HEK293T (cell line): ENCODE measurements at regions not wholly inside any gene's neighbourhood (a gene's known extent, or its start where the extent isn't known, plus 50 kb on each side); places are given as distances from the start of the nearest gene placed in this dataset.

Experiments used
- ARNT ChIP-seq: fragments of 450-650 bp; IDR thresholded peaks from 2 replicates; pipeline ENCODE4 v1.6.1; 2017; ENCODE audit warnings: mild to moderate bottlenecking
- BHLHE40 ChIP-seq: fragments of 450-650 bp; IDR thresholded peaks from 2 replicates; pipeline ENCODE4 v1.6.1; 2016; ENCODE audit warnings: mild to moderate bottlenecking, moderate library complexity, borderline replicate concordance
- CTBP1 ChIP-seq: fragments of 450-650 bp; IDR thresholded peaks from 2 replicates; pipeline ENCODE4 v1.6.1; 2016; ENCODE audit warnings: borderline replicate concordance
- ELF4 ChIP-seq: fragments of 450-650 bp; IDR thresholded peaks from 2 replicates; pipeline ENCODE4 v1.6.1; 2017; ENCODE audit warnings: antibody characterized with exemption
- FOXA1 ChIP-seq: fragments of 450-650 bp; IDR thresholded peaks from 2 replicates; pipeline ENCODE4 v1.6.1; 2016; ENCODE audit warnings: mild to moderate bottlenecking
- FOXM1 ChIP-seq: fragments of 450-650 bp; IDR thresholded peaks from 2 replicates; pipeline ENCODE4 v1.6.1; 2017; ENCODE audit warnings: mild to moderate bottlenecking, borderline replicate concordance
- HDGF ChIP-seq: fragments of 450-650 bp; IDR thresholded peaks from 2 replicates; pipeline ENCODE4 v1.6.1; 2017; ENCODE audit warnings: antibody characterized with exemption, borderline replicate concordance
- L3MBTL2 ChIP-seq: fragments of 450-650 bp; conservative IDR thresholded peaks from 2 replicates; pipeline ENCODE4 v1.6.1; 2016; ENCODE audit warnings: mild to moderate bottlenecking
- LEF1 ChIP-seq: fragments of 450-650 bp; IDR thresholded peaks from 2 replicates; pipeline ENCODE4 v1.6.1; 2017; ENCODE audit warnings: mild to moderate bottlenecking, borderline replicate concordance
- PKNOX1 ChIP-seq: fragments of 450-650 bp; IDR thresholded peaks from 2 replicates; pipeline ENCODE4 v1.6.1; 2016
- SP1 ChIP-seq: fragments of 450-650 bp; IDR thresholded peaks from 2 replicates; pipeline ENCODE4 v1.6.1; 2017
- SUZ12 ChIP-seq: fragments of 450-650 bp; IDR thresholded peaks from 2 replicates; pipeline ENCODE4 v1.6.1; 2016; ENCODE audit warnings: mild to moderate bottlenecking
- TARDBP ChIP-seq: fragments of 450-650 bp; IDR thresholded peaks from 2 replicates; pipeline ENCODE4 v1.6.1; 2016
- ZNF384 ChIP-seq: fragments of 450-650 bp; IDR thresholded peaks from 2 replicates; pipeline ENCODE4 v1.6.1; 2016

- TF ChIP-seq ELF4 (no peak), FOXA1 (no peak), FOXM1 (no peak), L3MBTL2 (no peak), BHLHE40 (no peak), PKNOX1 (no peak), LEF1 (no peak), SP1 (no peak), SUZ12 (no peak), HDGF (no peak), ZNF384 (no peak), ARNT (no peak), TARDBP (no peak), CTBP1 (no peak)
Observed at GRCh38 chr21:39072468-39072867, 110.8 kb downstream of the PSMG1 start.
